GM21423 (cell line): ENCODE measurements at regions not wholly inside any gene's neighbourhood (a gene's known extent, or its start where the extent isn't known, plus 50 kb on each side); places are given as distances from the start of the nearest gene placed in this dataset.

Experiments
- ATAC-seq: cut with Tn5 transposase; IDR thresholded peaks from one replicate; pipeline ENCODE4 v1.9.1; 2021; ENCODE audit warnings: mild to moderate bottlenecking, moderate library complexity; ENCODE audit not compliant: unreplicated experiment

DNA sequence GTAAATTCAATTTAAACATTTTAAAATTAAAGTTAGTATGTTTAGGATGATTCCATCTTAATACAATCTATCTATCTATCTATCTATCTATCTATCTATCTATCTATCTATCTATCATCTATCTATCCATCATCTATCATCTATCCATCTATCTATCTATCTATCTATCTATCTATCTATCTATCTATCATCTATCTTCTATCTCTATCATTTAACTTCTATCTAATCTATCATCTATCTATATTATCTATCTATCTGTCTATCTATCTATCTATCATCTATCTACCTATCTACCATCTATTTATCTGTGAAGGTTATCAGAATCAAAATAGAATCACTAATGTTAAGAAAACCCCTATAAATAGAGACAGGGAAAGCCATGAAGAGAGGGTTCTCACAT, 78.3 kb downstream of the RAMP3 start:
- ATAC-seq = no peak

DNA sequence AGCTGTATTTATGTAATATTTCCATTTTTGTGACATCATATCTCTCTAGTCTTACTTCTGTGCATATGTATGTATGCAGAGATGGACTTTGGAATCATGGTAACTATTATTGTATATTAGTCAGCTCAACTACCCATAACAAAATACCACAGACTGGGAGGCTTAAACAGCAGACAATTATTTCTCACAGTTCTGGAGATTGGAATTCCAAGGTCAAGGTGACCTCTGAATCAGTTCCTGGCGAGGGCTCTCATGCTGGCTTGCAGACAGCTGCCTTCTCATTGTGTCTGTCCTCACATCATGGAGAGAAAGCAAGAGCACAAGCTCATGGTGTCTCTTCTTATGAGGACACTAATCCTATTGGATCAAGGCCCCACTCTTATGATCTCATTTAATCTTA, 79.1 kb downstream of the RAMP3 start:
- no peak for ATAC-seq

DNA sequence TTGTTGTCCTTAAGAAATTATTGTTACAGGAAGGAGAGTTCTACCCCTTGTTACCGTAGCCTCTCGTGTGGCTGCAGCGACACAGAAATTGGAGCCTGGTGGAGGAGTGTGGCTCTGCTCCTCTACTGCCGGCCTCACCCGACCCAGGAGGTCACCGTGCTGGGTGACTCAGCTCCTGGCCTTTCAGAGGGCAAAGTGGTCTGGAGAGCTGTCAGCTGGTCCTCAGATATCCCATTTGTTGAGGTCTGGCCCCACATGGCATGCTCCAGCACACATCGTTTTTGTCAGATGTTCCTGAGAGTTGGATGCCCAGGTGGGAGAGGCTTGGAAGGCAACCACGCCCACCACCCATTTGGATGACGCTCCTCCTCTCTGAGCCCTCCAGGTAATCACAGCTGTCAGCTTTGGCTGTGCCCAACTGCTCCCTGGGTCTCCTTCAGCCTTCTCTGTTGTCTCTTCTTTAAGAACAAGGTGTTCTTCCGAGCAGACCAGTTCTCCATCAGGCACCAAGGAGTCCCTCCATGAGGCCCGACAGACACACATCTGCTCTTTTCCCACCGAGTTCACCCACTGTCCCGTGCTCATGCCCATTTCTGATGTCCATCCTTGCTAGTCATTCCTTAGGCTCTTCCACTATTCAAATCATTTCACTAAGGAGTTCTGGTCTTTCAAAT, 80.3 kb downstream of the RAMP3 start:
- ATAC-seq = no peak

DNA sequence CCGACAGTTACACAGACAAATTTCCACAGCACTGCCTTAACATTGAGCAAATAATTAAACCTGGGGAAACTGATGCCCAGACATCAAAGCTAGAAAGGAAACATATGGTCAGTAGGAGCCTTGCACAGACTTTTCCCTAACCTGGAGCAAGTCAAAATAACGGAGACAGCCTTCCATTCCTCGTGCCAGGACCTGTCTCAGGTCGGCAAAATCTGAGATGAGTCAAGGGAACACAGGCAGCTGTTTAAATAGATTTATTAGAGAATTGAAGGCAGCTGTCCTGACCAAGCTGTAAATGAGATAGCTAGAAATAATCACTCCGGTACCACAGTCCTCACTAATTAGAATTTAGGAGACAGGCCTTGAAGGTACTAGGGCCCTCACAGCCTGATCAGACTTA, 81.2 kb downstream of the RAMP3 start:
- ATAC-seq = no peak

DNA sequence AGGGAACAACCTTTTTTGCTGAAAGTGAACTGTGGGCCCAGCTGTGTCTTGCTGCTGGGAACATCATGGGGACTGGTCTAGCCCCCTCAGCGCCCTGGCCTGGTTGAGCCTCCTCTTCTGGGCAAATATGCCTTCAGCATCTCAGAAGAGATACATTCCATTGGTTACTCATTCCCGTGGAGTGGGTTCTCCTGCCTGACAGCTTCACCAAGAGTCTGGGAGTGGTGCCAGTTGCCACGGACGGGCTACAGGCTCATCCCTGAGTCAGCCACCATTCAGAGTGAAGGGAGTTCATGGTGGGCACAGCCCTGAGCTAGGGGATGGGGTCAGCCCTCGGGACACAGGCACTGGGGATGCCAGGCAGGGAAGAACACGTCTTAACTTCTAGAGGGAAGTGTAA, 81.9 kb downstream of the RAMP3 start:
- no peak for ATAC-seq

DNA sequence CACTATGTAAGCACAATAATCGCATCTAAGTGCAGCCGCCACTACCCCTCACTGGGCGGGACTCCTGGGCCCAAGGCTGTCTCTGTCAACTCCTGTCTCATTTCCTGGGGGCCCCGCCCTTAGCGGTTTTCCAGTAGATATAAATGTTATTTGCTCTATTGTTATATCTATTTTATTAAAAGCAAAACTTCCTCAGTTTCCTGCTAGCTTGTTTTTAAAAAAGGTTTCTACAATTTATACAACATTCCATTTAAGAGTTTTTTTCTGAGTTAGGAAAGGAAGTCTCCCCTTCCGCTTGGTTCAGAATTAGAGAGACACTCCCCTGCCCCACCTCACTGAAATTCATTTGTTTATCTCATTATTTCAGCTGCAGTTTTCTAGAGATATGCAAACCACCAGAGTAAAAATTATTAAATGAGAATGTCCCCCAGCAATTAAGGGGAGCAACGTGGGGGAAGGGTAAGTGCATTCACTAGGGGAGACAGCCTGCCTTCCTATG, 82.7 kb downstream of the RAMP3 start:
- ATAC-seq = no peak

DNA sequence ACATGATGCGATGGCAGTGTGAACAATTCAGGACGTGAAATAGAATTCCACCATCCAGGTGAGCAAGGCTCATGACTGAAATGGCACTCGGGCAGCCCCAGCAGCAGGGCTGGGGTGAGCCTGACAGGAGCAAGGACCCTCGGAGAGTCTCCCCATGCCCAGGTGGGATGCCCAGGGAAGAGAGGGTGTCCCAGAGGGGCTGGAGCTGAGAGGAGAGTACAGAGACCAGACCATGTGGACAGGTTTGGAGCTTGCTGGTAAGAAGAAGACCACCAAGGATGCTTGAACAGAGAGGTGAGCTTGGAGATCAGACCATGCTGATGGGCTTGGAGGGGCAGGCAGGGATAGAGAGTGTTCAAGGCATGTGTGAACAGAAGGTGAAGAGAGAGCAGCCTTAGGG, 83.3 kb downstream of the RAMP3 start:
- no peak for ATAC-seq

DNA sequence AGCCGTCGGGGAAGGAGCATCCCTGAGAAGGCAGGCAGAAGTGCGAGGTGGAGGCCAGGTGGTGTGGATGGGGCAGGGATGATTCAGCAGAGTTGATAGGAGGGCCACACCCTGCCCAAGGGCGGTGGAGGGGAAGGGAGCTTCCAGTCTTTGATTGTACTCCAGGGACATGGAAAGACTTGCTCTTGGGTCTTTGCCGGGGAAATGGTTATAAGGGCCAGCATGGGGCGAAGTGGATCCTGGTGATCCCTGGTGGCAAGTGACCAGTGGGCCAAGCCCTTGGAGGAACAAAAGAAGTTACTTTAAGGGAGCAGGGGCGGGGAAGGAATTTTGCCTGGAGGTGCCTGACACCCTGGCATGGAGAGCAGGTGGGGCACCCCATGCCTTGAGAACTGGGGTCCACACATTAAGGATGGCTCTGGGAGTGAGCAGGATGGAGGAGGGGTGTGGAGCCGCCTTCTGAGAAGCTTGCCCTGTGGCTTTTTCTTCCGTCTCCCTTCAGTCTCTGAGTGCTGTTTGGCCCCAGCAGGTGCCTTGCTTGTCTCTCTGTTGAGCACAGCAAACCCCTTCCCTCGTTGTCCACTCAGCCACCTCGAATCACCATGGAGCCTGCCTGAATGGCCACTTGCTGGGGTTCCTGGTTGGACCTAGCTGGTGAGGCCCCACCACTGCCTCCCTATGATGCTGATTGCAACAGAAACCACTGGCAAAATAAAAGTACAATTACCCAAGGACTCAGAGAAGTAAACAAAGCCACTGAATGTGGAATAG, 83.9 kb downstream of the RAMP3 start:
- no peak for ATAC-seq

DNA sequence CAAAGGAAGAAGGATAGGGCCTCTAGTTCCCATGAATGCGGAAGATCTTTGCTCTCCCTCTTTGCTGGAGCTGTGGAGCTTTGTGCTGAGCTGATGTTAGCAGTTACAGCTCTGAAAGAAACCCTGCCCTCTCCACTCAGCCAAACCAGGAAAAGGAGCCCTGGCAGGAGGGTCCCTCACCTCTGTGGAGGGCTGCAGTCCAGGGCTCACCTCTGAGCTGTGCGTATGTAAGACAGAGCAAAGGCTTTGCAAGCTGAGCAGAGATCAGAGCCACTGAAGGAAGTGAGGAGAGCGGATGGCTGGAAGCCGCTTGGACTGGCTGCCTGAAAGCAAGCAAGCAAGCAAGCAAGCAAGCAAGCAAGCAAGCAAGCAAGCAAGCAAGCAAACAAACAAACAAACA, 84.7 kb downstream of the RAMP3 start:
- no peak for ATAC-seq

DNA sequence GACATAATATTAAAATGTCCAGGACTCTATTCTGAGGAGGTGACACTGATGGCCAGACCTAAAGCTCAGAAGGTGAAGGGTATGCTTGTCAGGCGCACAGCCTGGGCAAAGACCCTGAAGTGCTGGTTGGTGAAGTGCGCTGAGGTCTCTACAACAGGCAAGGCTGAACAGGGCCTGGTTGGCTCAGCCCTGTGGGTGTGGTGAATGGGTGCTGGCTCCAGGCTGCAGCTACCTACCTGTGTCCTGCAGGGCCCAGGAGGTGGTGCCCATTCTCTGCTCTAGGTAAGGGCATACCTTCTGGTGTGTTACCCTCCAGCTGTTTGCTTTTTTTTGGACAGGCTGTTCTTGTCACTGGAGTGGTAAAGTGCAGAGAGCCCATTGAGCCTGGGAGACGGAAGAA, 85.1 kb downstream of the RAMP3 start:
- no peak for ATAC-seq

DNA sequence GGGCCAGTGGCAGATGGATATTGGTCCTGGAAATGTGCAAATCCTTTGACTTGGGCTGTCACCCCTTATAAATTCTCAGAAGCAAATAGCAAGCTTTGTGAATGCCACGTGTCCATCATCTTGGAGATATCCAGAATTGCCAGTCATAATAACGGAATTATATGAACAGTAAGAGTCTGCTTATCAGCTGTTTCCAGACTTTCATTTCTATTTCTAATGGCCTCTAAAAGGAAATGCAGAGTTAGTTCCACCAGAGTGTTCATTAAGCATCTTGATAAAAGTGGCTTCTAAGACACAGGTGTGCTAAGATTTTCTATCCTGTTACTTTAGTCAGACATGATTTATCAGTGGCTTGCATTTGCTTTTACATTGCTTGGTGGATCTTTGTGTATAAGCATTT, 87.4 kb downstream of the RAMP3 start:
- no peak for ATAC-seq

DNA sequence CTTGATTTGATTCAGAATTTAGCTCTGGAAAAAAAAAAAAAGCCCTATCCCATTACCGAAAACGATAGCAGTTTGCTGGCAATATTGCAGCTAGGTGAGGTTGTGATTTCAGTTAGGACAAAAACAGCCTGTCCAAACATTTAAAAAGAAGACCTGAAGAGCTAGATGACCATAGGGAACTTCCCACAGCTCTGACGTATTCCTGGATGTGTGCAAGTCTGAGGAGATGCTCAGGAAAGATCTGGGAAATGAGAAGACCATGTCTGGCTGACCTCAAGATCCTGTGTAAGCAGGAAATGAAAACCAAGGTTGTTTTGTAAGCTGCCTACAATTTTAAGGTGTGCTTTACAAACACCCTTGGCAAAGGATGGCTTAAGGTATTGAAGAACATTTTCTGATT, 88.7 kb downstream of the RAMP3 start:
- ATAC-seq = no peak

DNA sequence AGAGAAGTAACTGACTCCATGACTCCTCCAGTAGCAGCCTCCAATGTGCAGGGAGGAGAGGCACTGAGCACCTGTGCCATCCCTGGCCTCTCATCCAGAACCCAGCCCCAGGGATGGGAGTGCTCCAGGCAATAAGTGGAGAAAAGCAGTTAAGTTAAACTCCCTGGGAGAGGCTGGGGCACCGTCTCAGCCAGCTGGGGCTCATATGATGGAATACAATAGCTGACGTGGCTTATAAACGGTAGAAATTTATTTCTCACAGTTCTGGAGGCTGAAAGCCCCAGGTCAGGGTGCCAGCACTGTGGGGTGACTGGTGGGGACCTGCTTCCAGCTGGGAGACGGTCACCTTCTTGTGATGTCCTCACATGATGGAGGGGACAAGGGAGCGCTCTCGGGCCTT, 94.7 kb downstream of the RAMP3 start:
- no peak for ATAC-seq

DNA sequence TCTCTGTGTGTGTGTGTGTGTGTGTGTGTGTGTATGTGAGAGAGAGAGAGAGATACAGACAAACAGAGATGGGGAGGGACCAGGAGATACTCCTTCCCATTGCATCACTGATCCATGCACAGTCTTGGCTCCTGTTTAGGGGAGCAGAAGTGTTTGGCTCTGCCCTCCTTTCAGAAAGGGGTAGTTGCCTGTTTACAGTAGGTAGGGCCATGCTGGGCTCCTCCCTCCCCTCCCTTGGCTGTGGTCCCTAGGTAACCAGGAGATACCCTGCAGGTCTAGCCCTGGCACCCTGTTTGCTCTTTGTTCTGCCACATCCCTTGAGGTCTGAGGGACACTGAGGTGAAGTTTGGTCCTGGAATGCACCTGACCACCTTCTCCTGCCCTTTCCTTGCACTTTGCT, 95.3 kb downstream of the RAMP3 start:
- no peak for ATAC-seq

DNA sequence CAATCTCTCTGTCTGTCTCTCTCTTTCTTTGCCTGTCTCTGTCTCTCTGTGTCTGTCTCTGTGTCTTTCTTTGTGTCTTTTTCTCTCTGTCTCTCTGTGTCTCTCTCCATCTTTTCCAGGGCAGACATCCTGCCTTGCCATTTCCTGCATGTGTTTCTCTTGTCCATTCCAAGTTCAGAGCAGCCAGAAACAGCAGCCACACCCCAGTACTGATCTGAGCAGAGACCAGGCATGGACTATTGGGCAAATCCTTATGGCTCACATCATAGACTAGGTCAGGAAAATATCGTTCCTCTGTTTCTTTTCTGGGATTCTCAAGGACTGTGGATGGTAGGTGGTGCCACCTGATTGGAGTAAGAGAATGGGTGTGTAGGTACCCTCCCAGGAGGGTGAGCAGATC, 95.8 kb downstream of the RAMP3 start:
- ATAC-seq = no peak

DNA sequence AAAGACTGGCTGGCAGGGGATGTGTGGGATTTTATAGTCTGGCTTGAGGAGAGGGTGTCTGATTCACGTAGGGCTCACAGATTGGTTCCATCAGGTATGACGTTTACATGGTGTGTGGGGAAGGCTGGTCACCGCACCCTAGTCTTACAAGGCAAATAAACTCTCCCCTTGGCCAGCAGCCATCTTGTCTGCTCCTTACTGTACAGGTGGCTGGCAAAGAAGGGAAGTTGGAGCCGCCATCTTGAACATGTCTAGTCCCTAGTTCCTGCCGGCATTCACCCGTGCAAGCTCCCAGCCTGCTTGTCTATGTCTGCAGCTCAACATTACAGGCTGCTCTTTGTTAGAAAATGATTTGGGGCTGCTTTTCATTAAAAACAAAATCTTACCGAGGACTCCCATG, 97.6 kb downstream of the RAMP3 start:
- ATAC-seq = no peak

DNA sequence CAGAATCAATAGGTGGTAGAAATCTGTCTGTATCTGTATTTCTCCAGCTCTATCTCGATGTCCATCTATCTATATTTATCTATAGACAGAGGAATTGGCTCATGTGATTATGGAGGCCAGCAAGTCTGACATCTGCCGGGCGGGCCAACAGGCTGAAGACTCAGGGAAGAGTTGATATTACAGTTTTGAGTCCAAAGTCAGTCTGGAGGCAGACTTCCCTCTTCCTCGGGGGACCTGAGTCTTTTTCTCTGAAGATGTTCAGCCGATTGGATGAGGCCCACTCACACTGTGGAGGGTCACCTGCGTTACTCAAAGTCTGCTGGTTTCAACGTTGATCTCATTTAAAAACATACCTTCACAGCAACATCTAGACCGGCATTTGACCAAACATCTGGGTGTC, 98.7 kb downstream of the RAMP3 start:
- ATAC-seq = no peak

DNA sequence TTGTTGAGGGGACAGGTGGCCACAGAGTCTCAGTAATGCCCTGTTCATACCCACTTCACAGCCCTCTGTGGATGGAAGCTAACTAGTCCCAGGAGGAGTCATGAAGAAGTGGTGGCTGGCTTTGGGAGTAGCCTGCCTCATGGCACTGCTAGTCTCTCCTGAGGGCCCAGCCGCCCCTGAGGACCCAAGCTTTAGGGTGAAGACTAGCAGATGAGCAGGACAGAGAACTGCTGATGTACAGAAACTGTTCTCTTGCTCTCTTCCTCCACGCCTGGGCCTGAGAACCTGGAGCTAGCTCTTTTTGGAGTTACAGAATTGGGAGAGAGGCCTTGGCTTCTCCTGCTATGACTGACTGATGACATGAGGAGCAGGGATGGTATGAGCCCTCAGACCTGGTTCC, 99.2 kb downstream of the RAMP3 start:
- ATAC-seq = no peak

DNA sequence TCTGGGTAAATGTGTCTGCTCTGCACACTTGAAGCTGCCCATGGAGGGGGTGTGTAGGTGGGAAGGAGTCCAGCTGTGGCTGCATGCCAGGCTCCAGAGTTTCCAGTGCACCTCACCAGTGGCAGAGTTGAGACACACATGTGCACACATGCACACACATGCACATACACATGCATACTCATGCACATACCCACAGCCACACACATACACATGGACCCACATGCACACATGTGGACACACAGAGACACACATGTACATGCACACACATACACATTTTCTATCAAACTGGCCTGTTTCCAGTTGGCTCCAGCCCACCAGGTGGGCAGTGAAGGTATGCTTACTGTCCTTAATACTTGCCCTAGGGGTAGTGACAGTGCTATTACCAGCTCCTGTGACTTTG, 99.7 kb downstream of the RAMP3 start:
- no peak for ATAC-seq

DNA sequence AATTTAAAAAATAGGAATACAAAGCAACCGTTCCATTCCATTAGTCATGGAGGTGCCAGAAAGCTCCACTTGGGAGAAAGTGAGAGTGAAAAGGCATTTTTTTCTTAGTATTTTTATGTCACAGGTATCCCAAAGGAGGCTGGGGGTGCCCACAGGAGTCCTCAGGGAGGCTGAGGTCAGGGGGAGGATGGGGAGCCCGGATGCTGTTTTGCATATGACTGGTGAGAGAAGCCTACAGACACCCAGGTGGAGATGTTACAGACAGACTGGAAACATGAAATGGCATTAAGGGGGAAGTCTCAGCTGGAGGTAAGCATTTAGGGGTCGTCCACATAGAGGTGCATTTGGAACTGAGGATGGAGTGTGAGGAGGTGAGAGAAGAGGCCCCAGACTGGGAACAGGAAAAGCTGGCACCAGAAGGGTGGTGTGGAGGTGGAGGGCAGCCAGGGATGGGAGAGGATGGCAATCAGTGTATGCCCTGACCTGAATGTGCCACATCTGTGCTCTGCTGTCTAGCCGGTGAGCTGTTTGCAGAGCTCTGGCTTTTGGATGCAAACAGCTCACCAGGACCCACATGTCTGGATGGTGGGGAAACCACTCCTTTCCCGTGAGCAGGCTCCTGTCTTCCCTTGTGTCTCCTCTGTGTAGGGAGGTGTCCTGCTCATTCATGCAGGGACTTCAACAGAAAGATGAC, 101.1 kb downstream of the RAMP3 start:
- ATAC-seq = no peak

DNA sequence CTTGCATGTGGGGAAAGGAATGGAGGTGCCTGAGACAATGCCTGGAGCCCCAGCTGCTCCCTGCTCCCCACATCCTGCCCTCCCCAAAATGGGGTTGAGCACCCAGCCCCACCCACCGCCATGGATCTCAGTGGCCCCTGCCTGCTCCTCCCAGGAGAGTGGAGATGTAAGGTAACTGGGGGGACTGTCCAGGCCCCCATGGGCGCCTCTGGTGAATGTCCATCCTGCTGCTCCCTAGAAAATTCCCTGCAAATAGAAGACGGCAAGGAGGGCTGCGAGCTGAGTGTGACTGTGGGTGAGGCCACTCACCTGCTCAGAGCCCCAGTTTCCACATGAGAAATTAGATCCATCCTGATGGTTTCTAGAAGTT, 101.6 kb downstream of the RAMP3 start:
- no peak for ATAC-seq

DNA sequence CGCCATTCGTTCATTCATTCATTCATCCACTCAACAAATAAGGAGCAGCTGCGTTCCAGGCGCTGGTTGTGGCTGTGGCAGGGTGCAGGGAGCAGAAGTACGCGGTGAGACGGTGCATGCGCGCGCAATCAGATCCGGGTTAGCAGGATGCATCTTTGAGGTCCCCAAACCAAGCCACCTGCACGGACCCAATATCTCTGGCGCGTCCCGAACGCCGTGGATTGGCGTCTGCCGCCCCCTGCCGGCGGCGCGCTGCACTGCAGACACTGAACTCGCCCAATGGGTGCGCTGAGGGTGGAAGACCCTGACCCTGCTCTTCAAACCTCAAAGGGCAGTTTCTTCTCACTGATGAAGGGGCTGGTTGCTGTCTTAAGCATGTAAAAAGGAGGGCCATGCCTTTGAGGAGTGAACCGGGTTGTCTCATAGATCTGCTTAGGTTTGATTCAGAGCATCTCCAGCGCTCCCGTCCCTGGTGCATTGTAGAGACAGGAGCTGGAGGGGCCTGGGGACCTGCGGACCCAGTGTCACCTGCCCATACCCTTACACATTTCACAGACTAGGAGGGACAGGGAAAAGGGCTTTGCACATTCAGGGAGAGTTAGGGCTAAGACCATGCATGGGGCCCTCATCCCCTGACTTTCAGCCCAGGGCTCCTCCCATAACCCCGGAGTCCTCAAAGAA, 102.5 kb downstream of the RAMP3 start:
- peak; percentile 71 for ATAC-seq
